D721Med (cell line): ENCODE measurements at regions not wholly inside any gene's neighbourhood (a gene's known extent, or its start where the extent isn't known, plus 50 kb on each side); places are given as distances from the start of the nearest gene placed in this dataset.

Source experiments
- DNase-seq: peaks from one replicate; pipeline ENCODE4 v3.0.0; 2011; ENCODE audit warnings: low spot score; ENCODE audit not compliant: insufficient read length
- FAIRE-seq: peaks from 2 replicates; lab custom pipeline; 2011; peaks lifted over from hg19 to GRCh38; lab: Jason Lieb, UNC
- TF ChIP-seq, protein P1 (sequence below): IDR thresholded peaks from 2 replicates; pipeline ENCODE4 v1.5.1; 2012; ENCODE audit warnings: mild to moderate bottlenecking, control low read depth; ENCODE audit not compliant: insufficient read depth; ENCODE audit errors: missing control alignments

DNA sequence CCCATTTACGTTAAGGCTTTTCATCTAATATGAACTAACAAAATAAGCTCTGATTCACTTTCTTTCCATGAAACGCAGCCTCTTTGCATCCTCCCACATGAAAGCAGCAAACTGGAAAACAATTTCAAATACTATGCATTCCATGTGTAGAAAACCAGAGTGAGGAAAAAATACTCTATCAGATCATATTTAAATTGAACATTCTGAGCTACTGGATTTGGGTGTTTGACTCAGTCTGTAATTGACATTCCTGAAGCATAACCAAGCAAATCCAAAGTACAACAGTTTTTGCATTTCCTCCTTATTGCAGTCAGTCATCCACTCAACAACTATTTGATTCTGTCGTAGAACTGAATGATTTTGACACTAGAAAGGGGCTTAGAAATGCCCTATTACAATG, 399.1 kb upstream of the NMUR2 start:
- FAIRE-seq (no peak), DNase-seq (no peak)
- TF ChIP-seq, protein P1, sequence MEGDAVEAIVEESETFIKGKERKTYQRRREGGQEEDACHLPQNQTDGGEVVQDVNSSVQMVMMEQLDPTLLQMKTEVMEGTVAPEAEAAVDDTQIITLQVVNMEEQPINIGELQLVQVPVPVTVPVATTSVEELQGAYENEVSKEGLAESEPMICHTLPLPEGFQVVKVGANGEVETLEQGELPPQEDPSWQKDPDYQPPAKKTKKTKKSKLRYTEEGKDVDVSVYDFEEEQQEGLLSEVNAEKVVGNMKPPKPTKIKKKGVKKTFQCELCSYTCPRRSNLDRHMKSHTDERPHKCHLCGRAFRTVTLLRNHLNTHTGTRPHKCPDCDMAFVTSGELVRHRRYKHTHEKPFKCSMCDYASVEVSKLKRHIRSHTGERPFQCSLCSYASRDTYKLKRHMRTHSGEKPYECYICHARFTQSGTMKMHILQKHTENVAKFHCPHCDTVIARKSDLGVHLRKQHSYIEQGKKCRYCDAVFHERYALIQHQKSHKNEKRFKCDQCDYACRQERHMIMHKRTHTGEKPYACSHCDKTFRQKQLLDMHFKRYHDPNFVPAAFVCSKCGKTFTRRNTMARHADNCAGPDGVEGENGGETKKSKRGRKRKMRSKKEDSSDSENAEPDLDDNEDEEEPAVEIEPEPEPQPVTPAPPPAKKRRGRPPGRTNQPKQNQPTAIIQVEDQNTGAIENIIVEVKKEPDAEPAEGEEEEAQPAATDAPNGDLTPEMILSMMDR: no peak

DNA sequence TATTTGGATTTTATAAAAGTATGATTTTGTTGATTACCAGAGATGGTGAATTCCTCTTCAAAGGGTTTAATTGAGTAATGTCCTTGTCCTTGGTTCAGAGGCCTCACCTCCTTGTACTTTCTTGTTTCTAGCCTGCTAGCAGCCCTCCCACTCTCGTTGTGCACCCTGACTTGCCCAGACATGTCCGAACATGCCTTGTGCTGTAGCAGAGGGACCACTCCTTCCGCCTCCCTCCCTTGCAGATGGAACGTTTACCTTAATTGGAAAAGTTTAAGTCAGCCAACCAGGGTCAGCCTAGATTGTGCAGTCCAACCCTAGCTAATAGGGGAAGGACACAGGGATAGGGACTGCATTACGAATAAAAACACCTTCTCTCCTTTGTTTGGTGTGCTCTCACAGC, 406.9 kb upstream of the NMUR2 start:
- no peak for DNase-seq
- FAIRE-seq: no peak
- TF ChIP-seq, protein P1: no peak

GRCh38 chr5:152813526-152813925, 408.4 kb upstream of the NMUR2 start:
- TF ChIP-seq, protein P1: no peak
- FAIRE-seq: no peak
- DNase-seq: no peak

DNA sequence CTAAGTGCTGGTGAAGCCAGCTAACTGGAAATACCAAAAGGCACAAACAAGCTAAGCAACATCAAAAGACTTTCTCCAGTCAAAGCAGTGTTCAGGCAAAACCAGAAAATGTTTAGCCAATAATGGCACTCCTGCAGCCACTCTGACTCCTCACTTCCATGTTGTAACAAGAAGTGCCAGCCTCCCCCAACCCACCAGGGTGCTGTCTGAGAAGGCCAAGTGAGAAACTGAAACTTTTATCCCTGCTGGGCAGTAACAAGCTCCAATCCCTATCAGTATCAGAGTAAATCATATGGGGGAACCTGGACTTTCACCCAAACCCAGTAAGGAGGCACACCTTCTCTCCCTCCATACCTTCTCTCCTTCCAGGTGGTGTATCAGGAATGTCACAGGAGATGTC, 414.8 kb upstream of the NMUR2 start:
- FAIRE-seq: no peak
- TF ChIP-seq, protein P1: no peak
- DNase-seq: no peak

- FAIRE-seq (no peak), DNase-seq (no peak)
- TF ChIP-seq, protein P1: no peak
These were observed 419.2 kb upstream of the NMUR2 start for GRCh38 chr5:152824316-152824715.

GRCh38 chr5:152838241-152838786, 433.2 kb upstream of the NMUR2 start:
- TF ChIP-seq, protein P1: no peak
- no peak for DNase-seq
- no peak for FAIRE-seq

GRCh38 chr5:152844713-152845112, 439.6 kb upstream of the NMUR2 start:
- FAIRE-seq (no peak), DNase-seq (no peak)
- TF ChIP-seq, protein P1: no peak
